ENCODE measurements at regions not wholly inside any gene's neighbourhood (a gene's known extent, or its start where the extent isn't known, plus 50 kb on each side); places are given as distances from the start of the nearest gene placed in this dataset.
"Not testable (repeated sequence)": the region's sequence is repeated elsewhere in the genome, so short reads cannot be mapped to it uniquely, and the experiment has no call there.

DNA sequence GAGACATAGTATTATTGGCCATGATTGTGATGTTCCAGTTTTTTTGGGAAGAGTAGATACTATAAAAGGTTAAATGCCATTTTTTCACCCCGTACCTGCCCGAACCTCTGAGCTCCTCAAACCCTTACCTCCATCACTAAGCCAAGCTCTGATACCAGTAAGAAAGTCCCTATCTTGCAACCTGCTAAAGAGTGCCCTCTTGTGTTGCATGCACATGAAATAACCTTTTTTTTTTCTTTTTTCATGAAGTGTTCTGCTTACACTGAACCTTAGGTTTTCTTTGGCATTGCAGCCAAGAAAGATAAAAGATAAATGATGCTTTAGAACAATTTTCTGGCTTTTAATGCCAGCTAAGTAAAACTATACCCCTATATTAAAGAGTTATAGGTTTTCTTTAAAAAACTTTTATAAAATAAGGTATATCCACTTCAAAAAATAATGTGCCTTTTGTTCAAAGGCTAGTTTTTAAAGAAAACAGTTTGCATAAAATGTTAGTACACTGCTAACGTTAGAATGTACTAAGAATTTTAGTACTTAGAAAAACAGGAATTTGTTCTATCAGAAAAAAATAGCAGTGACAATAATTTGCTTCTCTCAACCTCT lies 295.3 kb upstream of the PMFBP1 start:
- no peak overlapping the region for H3K4me3 ChIP-seq (replicated peaks in 1 of 2; ENCODE audit: low read depth in 2 of 2, low read length in 2 of 2)
- peak; percentile 77 to 79 for DNase-seq (ENCODE audit: low read depth in 2 of 2)
- TF ChIP-seq, protein P1, sequence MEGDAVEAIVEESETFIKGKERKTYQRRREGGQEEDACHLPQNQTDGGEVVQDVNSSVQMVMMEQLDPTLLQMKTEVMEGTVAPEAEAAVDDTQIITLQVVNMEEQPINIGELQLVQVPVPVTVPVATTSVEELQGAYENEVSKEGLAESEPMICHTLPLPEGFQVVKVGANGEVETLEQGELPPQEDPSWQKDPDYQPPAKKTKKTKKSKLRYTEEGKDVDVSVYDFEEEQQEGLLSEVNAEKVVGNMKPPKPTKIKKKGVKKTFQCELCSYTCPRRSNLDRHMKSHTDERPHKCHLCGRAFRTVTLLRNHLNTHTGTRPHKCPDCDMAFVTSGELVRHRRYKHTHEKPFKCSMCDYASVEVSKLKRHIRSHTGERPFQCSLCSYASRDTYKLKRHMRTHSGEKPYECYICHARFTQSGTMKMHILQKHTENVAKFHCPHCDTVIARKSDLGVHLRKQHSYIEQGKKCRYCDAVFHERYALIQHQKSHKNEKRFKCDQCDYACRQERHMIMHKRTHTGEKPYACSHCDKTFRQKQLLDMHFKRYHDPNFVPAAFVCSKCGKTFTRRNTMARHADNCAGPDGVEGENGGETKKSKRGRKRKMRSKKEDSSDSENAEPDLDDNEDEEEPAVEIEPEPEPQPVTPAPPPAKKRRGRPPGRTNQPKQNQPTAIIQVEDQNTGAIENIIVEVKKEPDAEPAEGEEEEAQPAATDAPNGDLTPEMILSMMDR (IDR thresholded peaks at IDR 0.05; ENCODE audit: low read depth, low read length): peak; percentile 78

GRCh38 chr16:72464597-72465368 lies 292.8 kb upstream of the PMFBP1 start:
- DNase-seq (ENCODE audit: low read depth in 2 of 2): no peak
- TF ChIP-seq, protein P1 (IDR thresholded peaks at IDR 0.05; ENCODE audit: low read depth, low read length): no peak
- no peak overlapping the region for H3K4me3 ChIP-seq (replicated peaks in 1 of 2; ENCODE audit: low read depth in 2 of 2, low read length in 2 of 2)

DNA sequence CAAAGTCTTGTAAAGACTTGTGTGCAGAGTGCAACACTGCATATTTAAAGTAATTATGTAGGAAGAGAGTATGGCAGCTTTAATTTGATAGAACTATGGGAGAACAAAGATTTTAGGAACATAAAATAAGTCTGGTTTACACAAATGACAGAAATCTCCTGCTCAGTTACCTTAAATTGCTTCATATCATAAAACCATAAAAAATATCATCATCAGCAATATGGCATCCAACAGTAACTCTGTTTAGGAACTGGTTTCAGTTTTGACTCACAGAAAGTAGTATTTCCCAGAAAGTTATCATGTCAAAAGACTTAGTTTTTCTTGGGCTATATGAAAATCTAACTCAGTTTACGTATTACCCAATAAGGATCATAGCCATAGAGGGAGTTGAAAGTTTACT lies 292.1 kb upstream of the PMFBP1 start:
- TF ChIP-seq, protein P1 (IDR thresholded peaks at IDR 0.05; ENCODE audit: low read depth, low read length): no peak
- DNase-seq (ENCODE audit: low read depth in 2 of 2): no peak

GRCh38 chr16:72458035-72458434 lies 286.1 kb upstream of the PMFBP1 start:
- TF ChIP-seq, protein P1 (IDR thresholded peaks at IDR 0.05; ENCODE audit: low read depth, low read length): no peak
- no peak for DNase-seq (ENCODE audit: low read depth in 2 of 2)
- H3K4me3 ChIP-seq (replicated peaks in 1 of 2; ENCODE audit: low read depth in 2 of 2, low read length in 2 of 2): no peak overlapping the region

More for the DNA sequence above, 292.1 kb upstream of the PMFBP1 start:
- H3K4me3 ChIP-seq (replicated peaks in 1 of 2; ENCODE audit: low read depth in 2 of 2, low read length in 2 of 2): no peak overlapping the region

- TF ChIP-seq, protein P1 (IDR thresholded peaks at IDR 0.05; ENCODE audit: low read depth, low read length): no peak
- no peak overlapping the region for H3K4me3 ChIP-seq (replicated peaks in 1 of 2; ENCODE audit: low read depth in 2 of 2, low read length in 2 of 2)
- no peak for DNase-seq (ENCODE audit: low read depth in 2 of 2)
These were observed 285.4 kb upstream of the PMFBP1 start for GRCh38 chr16:72457243-72457940.

DNA sequence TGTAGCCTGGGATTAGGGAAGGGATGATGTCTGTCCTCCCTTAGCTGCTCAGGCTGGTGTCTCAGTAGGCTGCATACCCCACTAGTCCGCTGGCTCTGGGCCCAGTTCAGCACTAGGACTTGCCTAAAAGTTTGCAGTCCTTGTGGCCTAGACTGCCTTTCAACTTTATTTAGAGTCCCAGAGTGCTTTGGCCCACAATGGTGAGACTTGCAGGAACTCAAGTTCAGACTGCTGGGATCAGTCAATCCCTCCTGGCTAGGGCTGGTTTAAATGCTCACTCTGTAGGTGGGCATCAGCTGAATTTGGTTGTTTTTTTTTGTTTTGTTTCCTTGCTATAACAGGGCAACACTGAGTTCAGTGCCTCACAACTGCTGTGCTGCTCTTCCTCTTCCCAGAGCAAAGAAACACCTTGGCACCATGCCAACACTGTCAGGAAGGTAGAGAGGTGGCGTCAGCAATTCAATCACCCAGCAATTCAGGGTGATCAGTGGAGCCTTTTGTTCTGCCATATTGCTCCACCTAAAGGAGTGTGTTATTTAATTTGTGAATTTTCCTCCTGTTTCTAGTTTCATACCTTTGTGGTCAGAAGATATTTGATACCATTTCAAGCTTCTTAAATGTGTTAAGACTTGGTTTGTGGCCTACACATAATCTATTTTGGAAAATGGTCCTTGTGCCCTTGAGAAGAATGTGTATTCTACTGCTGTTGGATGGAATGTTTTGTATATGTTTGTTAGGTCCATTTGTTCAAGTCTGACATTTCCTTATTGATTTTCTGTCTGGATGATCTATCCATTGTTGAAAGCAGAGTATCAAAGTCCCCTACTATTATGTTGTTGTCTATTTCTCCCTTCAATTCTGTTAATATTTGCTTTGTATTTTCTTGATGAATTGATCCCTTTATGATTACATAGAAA lies 284.0 kb upstream of the PMFBP1 start:
- TF ChIP-seq, protein P1 (IDR thresholded peaks at IDR 0.05; ENCODE audit: low read depth, low read length): no peak
- DNase-seq (ENCODE audit: low read depth in 2 of 2): no peak
- no peak overlapping the region for H3K4me3 ChIP-seq (replicated peaks in 1 of 2; ENCODE audit: low read depth in 2 of 2, low read length in 2 of 2)

GRCh38 chr16:72453856-72454255 lies 281.9 kb upstream of the PMFBP1 start:
- H3K4me3 ChIP-seq (replicated peaks in 1 of 2; ENCODE audit: low read depth in 2 of 2, low read length in 2 of 2); DNase-seq (ENCODE audit: low read depth in 2 of 2): not testable (repeated sequence)

Measured in cardiac fibroblast (primary cell).